RWPE2 (cell line): ENCODE measurements at regions not wholly inside any gene's neighbourhood (a gene's known extent, or its start where the extent isn't known, plus 50 kb on each side); places are given as distances from the start of the nearest gene placed in this dataset.
A peak's percentile ranks its signal among the peaks of the same experiment; 100 is the strongest.

Experiments
- ATAC-seq: fragments of 200-7000 bp; cut with Tn5 transposase; 3 replicates; pipeline ENCODE4 v1.9.1; 2021; ENCODE audit warnings: low read depth
- DNase-seq: peaks from one replicate; pipeline ENCODE4 v3.0.0-alpha.2; 2020; ENCODE audit warnings: low spot score
- H3K27ac ChIP-seq: fragments of 450-650 bp; 2 replicates; pipeline ENCODE4 v1.5.1; 2017; ENCODE audit warnings: mild to moderate bottlenecking; ENCODE audit not compliant: poor library complexity, severe bottlenecking
- H3K27me3 ChIP-seq: fragments of 250-450 bp; sonication (Bioruptor Pico); 2 replicates; pipeline ENCODE4 v1.5.1; 2021; ENCODE audit warnings: mild to moderate bottlenecking, moderate library complexity; ENCODE audit not compliant: insufficient read depth, poor library complexity, severe bottlenecking
- H3K36me3 ChIP-seq: fragments of 250-450 bp; sonication (Bioruptor Pico); 2 replicates; pipeline ENCODE4 v1.5.1; 2020; ENCODE audit warnings: low read depth, mild to moderate bottlenecking, moderate library complexity
- H3K4me1 ChIP-seq: fragments of 250-450 bp; sonication (Bioruptor Pico); 2 replicates; pipeline ENCODE4 v1.5.1; 2021; ENCODE audit warnings: mild to moderate bottlenecking, moderate library complexity; ENCODE audit not compliant: insufficient read depth, poor library complexity, severe bottlenecking
- H3K4me3 ChIP-seq: fragments of 250-450 bp; sonication (Bioruptor Pico); 2 replicates; pipeline ENCODE4 v1.5.1; 2021; ENCODE audit warnings: mild to moderate bottlenecking, moderate library complexity; ENCODE audit not compliant: severe bottlenecking
- H3K9me3 ChIP-seq: fragments of 250-450 bp; sonication (Bioruptor Pico); 2 replicates; pipeline ENCODE4 v1.5.1; 2021; ENCODE audit warnings: mild to moderate bottlenecking, moderate library complexity; ENCODE audit not compliant: severe bottlenecking
- CTCF ChIP-seq: fragments of 450-650 bp; IDR thresholded peaks from one replicate; pipeline ENCODE4 v1.5.1; 2017; ENCODE audit warnings: mild to moderate bottlenecking, moderate library complexity; ENCODE audit not compliant: poor library complexity, severe bottlenecking

GRCh38 chr3:87901141-87901540 lies 157.7 kb downstream of the CGGBP1 start:
- no peak for TF ChIP-seq CTCF
- H3K4me3 ChIP-seq, result no peak overlapping the region
- H3K27ac ChIP-seq, result no peak overlapping the region
- H3K36me3 ChIP-seq, result no peaks in the 10 kb centered on the region
- no peaks in the 10 kb centered on the region for H3K9me3 ChIP-seq
- no peaks in the 10 kb centered on the region for H3K27me3 ChIP-seq
- ATAC-seq, result no peak
- DNase-seq, result no peak
- no peaks in the 10 kb centered on the region for H3K4me1 ChIP-seq

DNA sequence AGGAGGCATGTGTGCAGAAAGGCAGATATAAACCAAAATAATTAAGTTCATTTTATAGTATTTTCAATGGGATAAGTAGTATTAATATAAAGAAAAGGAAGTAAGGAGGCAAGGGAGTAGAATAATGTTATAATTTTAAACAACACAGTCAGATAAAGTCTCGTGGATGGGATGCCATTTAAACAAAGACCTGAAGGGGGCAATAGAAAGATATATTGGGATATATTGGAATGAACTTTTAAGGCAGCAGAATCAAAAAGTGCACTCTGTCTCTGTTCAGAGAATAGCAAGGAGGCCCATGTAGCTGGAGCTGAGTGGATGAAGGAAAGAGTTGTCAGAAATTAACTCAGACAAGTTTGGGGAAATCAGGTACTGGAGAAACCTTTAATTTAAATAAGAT lies 158.7 kb downstream of the CGGBP1 start:
- H3K4me1 ChIP-seq, result no peaks in the 10 kb centered on the region
- H3K4me3 ChIP-seq, result no peak overlapping the region
- no peak for ATAC-seq
- H3K27me3 ChIP-seq, result no peaks in the 10 kb centered on the region
- H3K36me3 ChIP-seq, result no peaks in the 10 kb centered on the region
- H3K27ac ChIP-seq, result no peak overlapping the region
- TF ChIP-seq CTCF, result peak; percentile 28
- DNase-seq, result no peak
- H3K9me3 ChIP-seq, result no peaks in the 10 kb centered on the region

GRCh38 chr3:87898971-87899370 lies 159.8 kb downstream of the CGGBP1 start:
- H3K9me3 ChIP-seq, result no peaks in the 10 kb centered on the region
- TF ChIP-seq CTCF, result no peak
- no peaks in the 10 kb centered on the region for H3K27me3 ChIP-seq
- DNase-seq, result no peak
- H3K4me1 ChIP-seq, result no peaks in the 10 kb centered on the region
- ATAC-seq, result no peak
- H3K4me3 ChIP-seq, result no peak overlapping the region
- H3K27ac ChIP-seq, result no peak overlapping the region
- H3K36me3 ChIP-seq, result no peaks in the 10 kb centered on the region

DNA sequence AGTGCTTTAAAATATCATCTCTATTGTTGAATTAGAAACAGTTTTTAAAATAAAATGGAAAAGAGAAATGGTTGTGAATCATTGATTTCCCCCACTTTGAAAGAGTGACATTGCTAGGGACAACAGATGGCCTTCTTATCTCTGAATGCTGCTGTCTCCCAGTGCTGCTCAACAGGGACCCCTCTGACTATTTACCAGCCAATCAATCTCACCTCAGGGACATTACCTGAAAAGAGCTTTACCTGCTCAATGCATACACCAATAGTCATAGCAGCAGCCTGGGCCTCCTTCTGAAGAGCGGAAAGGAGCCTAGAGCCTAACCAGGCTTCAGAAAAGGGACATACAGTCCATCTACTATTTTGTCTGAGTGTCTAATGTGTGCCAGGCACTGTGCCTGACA lies 162.8 kb downstream of the CGGBP1 start:
- no peaks in the 10 kb centered on the region for H3K36me3 ChIP-seq
- DNase-seq (no peak), ATAC-seq (no peak)
- no peaks in the 10 kb centered on the region for H3K27me3 ChIP-seq
- no peaks in the 10 kb centered on the region for H3K9me3 ChIP-seq
- no peak for TF ChIP-seq CTCF
- no peaks in the 10 kb centered on the region for H3K4me1 ChIP-seq
- H3K27ac ChIP-seq, result no peak overlapping the region
- H3K4me3 ChIP-seq, result no peak overlapping the region

DNA sequence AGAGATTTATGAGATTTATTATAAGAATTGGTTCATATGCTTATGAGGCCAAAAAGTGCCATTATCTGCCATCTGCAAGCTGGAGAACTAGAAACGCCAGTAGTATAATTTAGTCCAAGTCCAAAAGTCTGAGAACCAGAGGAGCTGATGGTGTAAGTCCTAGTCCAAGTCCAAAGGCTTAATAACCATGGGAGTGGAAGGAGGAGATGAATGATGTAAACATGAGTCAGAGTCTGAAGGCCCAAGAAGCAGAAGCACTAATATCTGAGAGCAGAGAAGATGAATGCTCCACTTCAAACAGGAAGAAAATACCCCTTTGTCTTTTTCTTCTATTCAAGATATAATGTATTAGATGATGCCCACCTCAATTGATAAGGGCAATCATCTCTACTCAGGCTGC lies 185.7 kb downstream of the CGGBP1 start:
- DNase-seq (no peak), ATAC-seq (no peak; the same call in 2 of the 3 replicates)
- Histone ChIP-seq H3K4me1 (no peaks in the 10 kb centered on the region), H3K27ac (no peak overlapping the region), H3K27me3 (no peaks in the 10 kb centered on the region), H3K4me3 (no peak overlapping the region), H3K36me3 (no peaks in the 10 kb centered on the region), H3K9me3 (no peaks in the 10 kb centered on the region)
- no peak for TF ChIP-seq CTCF
